Ishikawa (cell line): ENCODE measurements at regions not wholly inside any gene's neighbourhood (a gene's known extent, or its start where the extent isn't known, plus 50 kb on each side); places are given as distances from the start of the nearest gene placed in this dataset.

Experiments used
- CEBPB ChIP-seq: IDR thresholded peaks from 2 replicates; pipeline ENCODE4 v1.6.1; 2012
- CREB1 ChIP-seq: IDR thresholded peaks from 2 replicates; pipeline ENCODE4 v1.6.1; 2012; ENCODE audit warnings: low read depth
- EGR1 ChIP-seq: IDR thresholded peaks from 2 replicates; pipeline ENCODE4 v1.6.1; 2012
- EP300 ChIP-seq: IDR thresholded peaks from 2 replicates; pipeline ENCODE4 v1.6.1; 2012; ENCODE audit warnings: borderline replicate concordance
- FOXM1 ChIP-seq: IDR thresholded peaks from 2 replicates; pipeline ENCODE4 v1.6.1; 2012; ENCODE audit warnings: low read depth, borderline replicate concordance
- MAX ChIP-seq: IDR thresholded peaks from 2 replicates; pipeline ENCODE4 v1.6.1; 2012
- NFIC ChIP-seq: IDR thresholded peaks from 2 replicates; pipeline ENCODE4 v1.6.1; 2012
- RAD21 ChIP-seq: IDR thresholded peaks from 2 replicates; pipeline ENCODE4 v1.6.1; 2012; ENCODE audit warnings: low read depth
- REST ChIP-seq: IDR thresholded peaks from 2 replicates; pipeline ENCODE4 v1.6.1; 2012; ENCODE audit warnings: low read depth, mild to moderate bottlenecking
- TAF1 ChIP-seq: IDR thresholded peaks from 2 replicates; pipeline ENCODE4 v1.6.1; 2012; ENCODE audit warnings: low read depth, mild to moderate bottlenecking
- TCF12 ChIP-seq: IDR thresholded peaks from 2 replicates; pipeline ENCODE4 v1.6.1; 2012; ENCODE audit warnings: low read depth
- TEAD4 ChIP-seq: IDR thresholded peaks from 2 replicates; pipeline ENCODE4 v1.6.1; 2012
- USF1 ChIP-seq: IDR thresholded peaks from 2 replicates; pipeline ENCODE4 v1.6.1; 2012
- YY1 ChIP-seq: IDR thresholded peaks from 2 replicates; pipeline ENCODE4 v1.6.1; 2012; ENCODE audit warnings: low read depth
- ZBTB7A ChIP-seq: IDR thresholded peaks from 2 replicates; pipeline ENCODE4 v1.6.1; 2012; ENCODE audit warnings: low read depth

- no peak for TF ChIP-seq RAD21
- no peak for TF ChIP-seq FOXM1
- no peak for TF ChIP-seq ZBTB7A
- TF ChIP-seq MAX: no peak
- no peak for TF ChIP-seq TAF1
- TF ChIP-seq EP300: no peak
- TF ChIP-seq USF1: no peak
- TF ChIP-seq NFIC: no peak
- no peak for TF ChIP-seq CEBPB
- TF ChIP-seq TEAD4: no peak
- no peak for TF ChIP-seq EGR1
- TF ChIP-seq REST: no peak
- TF ChIP-seq YY1: no peak
Measured at GRCh38 chr5:145483212-145483611, 351.9 kb downstream of the PRELID2 start.

GRCh38 chr5:145479857-145480256 is 355.3 kb downstream of the PRELID2 start:
- TF ChIP-seq RAD21 (no peak), USF1 (no peak), TAF1 (no peak), NFIC (no peak), EGR1 (no peak), YY1 (no peak)

GRCh38 chr5:145479271-145479670 is 355.9 kb downstream of the PRELID2 start:
- TF ChIP-seq NFIC (no peak), FOXM1 (no peak), RAD21 (no peak), EP300 (no peak), REST (no peak), YY1 (no peak), MAX (no peak), USF1 (no peak), TCF12 (no peak), TAF1 (no peak), ZBTB7A (no peak), CREB1 (no peak), TEAD4 (no peak), CEBPB (no peak)

- TF ChIP-seq FOXM1 (no peak), TCF12 (no peak), TAF1 (no peak), EGR1 (no peak), NFIC (no peak), CREB1 (no peak), EP300 (no peak), MAX (no peak), USF1 (no peak), YY1 (no peak), REST (no peak), TEAD4 (no peak)
Measured at GRCh38 chr5:145478651-145479050, 356.5 kb downstream of the PRELID2 start.
